Umbilical cord (tissue), 1 donor: ENCODE measurements at regions not wholly inside any gene's neighbourhood (a gene's known extent, or its start where the extent isn't known, plus 50 kb on each side); places are given as distances from the start of the nearest gene placed in this dataset.
"Not testable (repeated sequence)": the region's sequence is repeated elsewhere in the genome, so short reads cannot be mapped to it uniquely, and the experiment has no call there.

Experiments used
- DNase-seq: peaks from one replicate; pipeline ENCODE4 v3.0.0-alpha.2; 2015; ENCODE audit warnings: low spot score

DNA sequence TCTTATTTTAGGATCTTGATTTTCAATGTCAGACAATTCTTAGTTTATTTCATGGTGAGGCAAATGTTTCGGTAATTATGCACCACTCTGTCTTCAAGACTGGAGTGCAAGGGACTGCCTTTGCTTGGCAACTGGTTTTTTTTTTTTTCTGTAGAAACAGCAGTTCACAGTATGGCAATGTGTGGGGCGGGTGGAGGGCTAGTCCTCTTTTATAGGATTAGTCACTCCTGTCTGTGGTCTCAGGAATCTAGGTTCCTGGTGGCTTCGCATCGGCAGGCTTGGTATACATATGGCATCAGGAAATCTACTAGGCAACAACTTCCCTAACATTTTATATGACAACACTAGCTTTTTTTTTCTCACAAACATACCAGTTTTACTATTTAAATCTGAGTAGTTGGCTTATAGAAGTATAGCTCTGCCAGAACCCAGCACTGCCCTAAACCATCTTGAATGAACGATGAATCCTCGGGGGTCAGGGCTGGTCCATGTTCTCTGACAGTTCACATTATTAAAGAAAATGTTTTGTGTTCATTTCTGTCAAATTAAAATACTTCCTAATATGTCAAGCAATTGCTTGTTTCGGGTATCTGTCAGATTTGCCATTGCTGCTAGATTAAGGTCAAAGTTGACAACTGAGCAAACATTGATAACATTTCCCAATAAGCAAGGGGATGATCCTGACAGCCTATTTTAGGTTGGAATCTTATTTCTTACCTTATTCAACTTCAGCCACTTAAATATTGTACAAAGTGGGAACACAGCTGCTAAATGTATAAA is 289.7 kb upstream of the VSTM2A start:
- DNase-seq: no peak

DNA sequence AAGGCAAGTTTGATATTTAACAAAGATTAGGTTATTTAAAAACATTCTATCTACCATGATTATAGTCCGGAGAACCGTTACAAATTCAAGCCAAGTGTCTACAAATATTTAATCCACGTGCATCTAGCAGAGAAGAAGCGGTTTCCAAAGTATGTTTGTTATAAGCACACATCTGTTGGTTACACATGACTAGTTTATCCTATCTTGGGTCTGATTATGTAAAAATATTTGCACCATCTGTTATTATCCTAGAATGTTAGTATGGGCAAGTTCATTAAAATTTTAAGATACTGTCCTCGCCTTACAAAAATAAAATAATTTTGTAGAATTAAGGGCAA is 289.2 kb upstream of the VSTM2A start:
- no peak for DNase-seq

DNA sequence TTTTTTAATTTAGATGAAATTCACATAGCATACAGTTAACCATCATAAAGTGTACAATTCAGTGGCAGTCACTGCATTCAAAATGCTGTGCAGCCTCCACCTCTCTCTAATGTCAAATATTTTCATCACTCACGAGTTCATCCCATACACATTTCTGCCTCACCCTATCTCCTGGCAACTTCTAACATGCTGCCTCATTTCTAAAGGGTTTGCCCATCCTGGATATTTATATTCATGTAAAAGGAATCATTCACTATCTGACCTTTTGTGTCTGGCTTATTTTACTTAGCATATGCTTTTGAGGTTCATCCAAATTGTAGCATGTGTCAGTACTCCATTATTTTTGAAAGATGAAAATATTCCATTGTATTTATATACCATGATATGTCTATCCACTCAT is 286.9 kb upstream of the VSTM2A start:
- DNase-seq: no peak

- no peak for DNase-seq
These were observed 283.0 kb upstream of the VSTM2A start for GRCh38 chr7:54259185-54259584.

GRCh38 chr7:54260941-54261371 is 281.2 kb upstream of the VSTM2A start:
- DNase-seq: peak; percentile 3

- no peak for DNase-seq
These were observed 263.3 kb upstream of the VSTM2A start for GRCh38 chr7:54278847-54279246.

DNA sequence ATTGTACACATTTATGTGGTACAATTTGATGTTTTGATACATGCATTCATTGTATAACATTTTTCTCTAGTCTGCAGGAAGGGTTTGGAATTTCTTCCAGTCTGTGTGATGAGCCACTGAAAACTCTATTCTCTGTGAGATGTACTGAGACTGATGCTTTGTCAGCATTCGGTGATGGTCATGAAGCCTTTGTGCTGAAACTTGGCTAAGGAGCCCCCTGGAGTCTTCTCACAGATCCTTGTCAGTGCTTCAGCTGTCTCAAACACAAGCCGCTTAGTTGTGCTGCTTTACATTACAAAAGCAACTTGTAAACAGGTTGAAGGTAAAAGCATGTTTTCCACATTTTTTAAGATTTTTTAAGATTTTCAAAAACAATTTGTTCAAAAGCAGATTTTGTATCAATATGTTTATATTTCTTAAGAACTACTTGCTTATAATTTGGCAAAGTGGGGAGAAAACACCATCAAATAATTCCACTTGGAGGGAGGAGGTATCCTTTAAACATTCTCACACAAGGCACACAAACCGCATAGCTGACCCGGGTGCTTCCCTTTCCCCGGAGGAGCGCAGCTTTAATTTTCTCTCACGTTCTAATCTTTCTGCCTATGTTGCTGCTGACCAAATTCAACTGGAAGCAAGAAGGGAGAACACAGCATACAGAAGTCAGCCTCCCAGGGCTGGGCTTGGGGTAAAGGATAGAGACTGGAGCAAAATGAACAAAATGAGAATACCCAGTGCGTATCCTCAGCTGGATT is 249.8 kb upstream of the VSTM2A start:
- DNase-seq: no peak

DNA sequence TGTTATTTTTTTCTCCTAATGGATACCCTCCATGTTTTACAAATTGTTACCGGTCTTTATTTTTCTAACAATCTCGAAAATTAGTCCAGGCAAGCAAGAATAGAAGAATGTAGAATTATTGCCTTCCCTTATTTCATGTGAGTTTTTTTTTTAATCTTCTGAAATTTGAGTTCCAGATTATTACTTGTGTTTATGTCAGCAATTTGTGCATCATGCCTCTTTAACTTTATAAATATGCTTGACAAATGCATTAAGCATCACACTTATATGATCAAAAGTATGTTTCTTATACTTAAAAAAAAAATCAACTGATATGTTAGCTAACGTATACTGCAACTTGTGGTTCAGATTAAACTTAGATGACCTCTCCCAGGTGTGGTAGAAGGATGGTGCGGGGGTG is 242.7 kb upstream of the VSTM2A start:
- DNase-seq: no peak

DNA sequence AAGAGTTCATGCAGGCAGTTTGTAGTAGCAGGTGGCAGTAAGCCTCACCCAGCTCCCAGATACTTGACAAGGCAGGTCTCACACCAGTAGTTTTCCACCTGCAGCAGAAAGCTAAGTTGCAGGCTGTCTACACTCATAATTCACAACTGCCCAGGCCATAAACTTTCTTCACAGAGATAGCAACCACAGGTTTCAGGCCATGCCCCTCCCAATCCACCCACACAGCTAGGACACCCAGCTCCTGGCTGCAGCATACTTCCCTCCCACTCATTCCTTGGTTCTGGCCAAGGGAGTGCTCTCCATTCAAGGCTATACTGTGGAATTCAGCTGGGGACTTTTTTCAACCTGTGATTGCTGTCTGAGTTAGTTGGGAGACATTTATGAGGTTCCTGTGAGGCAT is 226.2 kb upstream of the VSTM2A start:
- DNase-seq: not testable (repeated sequence)

GRCh38 chr7:54326592-54327167 is 215.5 kb upstream of the VSTM2A start:
- DNase-seq: no peak

GRCh38 chr7:54330216-54330800 is 211.9 kb upstream of the VSTM2A start:
- no peak for DNase-seq

GRCh38 chr7:54331311-54331710 is 210.9 kb upstream of the VSTM2A start:
- no peak for DNase-seq

- DNase-seq: no peak
These were observed 209.9 kb upstream of the VSTM2A start for GRCh38 chr7:54332301-54332700.

- no peak for DNase-seq
These were observed 208.2 kb upstream of the VSTM2A start for GRCh38 chr7:54333952-54334351.

DNA sequence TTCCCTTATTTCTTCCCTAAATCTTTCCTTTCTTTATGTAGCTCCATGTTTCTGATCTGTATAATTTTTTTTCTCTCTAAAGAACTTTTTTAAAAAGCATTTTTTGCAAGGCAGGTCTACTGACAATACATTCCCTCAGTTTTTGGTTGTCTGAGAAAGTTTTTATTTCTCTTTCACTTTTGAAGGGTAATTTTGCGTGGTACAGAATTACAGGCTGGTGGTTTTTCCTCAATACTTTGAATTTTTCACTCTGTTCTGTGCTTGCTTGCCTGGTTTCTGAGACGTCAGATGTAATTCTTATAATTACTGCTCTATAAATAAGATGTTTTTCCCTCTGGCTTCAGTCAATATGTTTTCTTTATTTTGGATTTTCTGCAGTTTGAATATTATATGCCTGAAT is 205.4 kb upstream of the VSTM2A start:
- no peak for DNase-seq

DNA sequence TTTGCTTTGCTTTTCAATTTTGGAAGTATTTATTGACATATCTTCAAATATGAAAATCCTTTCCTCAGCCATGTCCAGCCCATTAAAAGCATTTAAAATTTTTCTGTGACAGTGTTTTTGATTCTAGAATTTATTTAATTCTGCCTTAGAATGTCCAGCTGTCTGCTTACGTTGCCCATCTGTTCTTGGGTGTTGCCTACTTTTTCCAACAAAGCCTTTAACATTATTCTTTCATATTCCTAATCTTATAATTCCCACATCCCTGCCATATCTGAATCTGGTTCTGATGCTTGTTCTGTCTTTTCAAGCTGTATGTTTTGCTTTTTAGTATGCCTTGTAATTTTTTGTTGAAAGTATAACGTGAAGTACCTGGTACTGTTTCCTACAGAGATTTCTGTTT is 204.7 kb upstream of the VSTM2A start:
- no peak for DNase-seq

GRCh38 chr7:54338319-54338718 is 203.9 kb upstream of the VSTM2A start:
- no peak for DNase-seq

GRCh38 chr7:54339073-54339472 is 203.1 kb upstream of the VSTM2A start:
- DNase-seq: peak; percentile 26

DNA sequence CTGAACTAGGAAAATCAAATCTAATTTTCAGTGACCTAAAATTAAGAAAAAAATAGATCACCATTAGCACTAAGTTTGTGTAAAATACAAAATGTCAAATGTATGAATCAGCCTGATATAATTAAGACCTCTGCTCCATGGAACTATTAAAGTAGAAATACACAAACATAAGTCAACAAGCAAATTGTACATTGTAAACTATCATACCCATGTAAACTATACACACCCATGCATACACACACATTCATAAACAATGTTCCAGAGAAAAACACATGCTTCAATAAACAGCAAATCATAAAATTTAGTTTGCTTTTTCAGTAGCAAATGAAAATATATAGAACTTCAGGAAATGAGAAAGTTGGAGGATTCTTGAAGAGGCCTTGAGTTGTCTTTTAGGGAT is 199.7 kb upstream of the VSTM2A start:
- DNase-seq: no peak

DNA sequence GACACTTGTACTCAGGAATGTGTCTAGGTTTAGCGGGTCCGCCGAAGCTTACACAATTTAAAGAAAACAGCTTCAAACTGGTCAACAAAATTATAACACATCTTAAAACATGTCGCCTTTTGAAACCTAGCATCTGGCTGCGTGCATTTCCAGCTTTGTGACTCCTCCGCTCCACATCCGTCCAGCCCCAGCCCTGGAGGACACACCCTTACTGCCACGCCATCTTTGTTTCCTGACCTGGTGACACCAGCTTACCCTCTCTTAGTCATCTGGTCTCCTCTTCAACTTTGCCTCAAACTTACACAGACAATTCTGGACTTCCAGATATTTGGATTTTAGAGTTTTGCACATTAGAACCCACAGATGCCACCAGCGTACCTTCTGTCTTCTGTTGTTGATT is 198.7 kb upstream of the VSTM2A start:
- DNase-seq: no peak

- DNase-seq: no peak
These were observed 196.4 kb upstream of the VSTM2A start for GRCh38 chr7:54345746-54346145.

DNA sequence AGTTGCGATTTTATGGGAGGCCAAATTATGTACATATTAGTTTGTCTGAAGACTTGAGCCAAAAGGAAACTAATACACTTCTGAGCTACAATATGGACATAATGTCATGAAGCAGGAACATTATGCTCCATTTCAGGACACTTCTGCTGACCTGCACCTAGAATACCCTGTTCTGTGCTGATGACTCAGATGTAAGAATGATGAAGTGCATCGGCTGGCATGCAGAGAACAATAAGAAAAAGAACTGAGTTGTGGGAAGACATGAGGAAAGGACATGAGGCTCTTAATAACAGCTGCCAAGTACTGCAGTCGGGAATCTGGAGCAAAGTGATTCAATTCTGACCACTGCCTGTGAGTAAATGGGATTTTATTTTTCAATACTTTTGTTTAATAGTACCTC is 192.9 kb upstream of the VSTM2A start:
- no peak for DNase-seq

GRCh38 chr7:54354436-54354835 is 187.7 kb upstream of the VSTM2A start:
- no peak for DNase-seq
